ENCODE measurements at regions not wholly inside any gene's neighbourhood (a gene's known extent, or its start where the extent isn't known, plus 50 kb on each side); places are given as distances from the start of the nearest gene placed in this dataset.

DNA sequence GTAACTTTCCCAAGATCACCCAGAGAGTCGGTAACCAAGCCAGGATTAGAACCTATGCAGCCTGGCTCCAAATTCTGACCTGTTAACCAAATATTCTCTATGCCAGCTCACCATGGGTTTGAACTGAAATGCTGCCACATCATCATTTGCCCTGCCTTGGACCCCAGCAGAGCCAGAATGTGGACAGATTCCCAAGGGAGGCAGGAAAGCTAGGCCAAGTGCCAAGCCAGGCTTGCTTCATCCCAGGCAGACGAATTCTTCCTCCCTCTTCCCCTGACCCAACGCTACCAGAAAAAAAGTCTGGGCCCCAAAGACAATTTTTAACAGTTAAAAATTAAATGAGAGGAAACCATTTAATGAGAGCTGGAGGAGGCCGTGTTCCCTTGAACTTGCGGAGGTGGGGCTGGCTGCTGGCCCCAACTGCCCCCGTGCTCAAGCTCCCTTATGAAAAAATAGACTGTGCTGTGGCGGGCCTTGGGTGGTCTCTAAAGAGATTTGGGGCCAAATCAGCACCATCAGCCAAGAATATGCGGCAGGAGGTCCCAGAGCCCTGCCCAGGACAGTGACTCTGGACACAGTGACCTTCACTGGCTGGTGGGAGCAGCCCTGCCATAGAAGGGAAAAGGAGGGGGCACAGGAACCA is 184.1 kb upstream of the SYT13 start:
- no peak for ATAC-seq
- POLR2A ChIA-PET = no interaction called here

More for the DNA sequence above, 184.1 kb upstream of the SYT13 start:
- no peak overlapping the region for H3K4me3 Mint-ChIP-seq
- no peaks in the 10 kb centered on the region for H3K36me3 Mint-ChIP-seq
- DNase-seq (ENCODE audit: low spot score) = no peak
- TF ChIP-seq, protein P1, sequence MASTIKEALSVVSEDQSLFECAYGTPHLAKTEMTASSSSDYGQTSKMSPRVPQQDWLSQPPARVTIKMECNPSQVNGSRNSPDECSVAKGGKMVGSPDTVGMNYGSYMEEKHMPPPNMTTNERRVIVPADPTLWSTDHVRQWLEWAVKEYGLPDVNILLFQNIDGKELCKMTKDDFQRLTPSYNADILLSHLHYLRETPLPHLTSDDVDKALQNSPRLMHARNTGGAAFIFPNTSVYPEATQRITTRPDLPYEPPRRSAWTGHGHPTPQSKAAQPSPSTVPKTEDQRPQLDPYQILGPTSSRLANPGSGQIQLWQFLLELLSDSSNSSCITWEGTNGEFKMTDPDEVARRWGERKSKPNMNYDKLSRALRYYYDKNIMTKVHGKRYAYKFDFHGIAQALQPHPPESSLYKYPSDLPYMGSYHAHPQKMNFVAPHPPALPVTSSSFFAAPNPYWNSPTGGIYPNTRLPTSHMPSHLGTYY (CRISPR knock-in tag; IDR thresholded peaks at IDR 0.05) = no peak
- TF ChIP-seq, protein P2, sequence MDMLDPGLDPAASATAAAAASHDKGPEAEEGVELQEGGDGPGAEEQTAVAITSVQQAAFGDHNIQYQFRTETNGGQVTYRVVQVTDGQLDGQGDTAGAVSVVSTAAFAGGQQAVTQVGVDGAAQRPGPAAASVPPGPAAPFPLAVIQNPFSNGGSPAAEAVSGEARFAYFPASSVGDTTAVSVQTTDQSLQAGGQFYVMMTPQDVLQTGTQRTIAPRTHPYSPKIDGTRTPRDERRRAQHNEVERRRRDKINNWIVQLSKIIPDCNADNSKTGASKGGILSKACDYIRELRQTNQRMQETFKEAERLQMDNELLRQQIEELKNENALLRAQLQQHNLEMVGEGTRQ (CRISPR knock-in tag; IDR thresholded peaks at IDR 0.05) = no peak
- TF ChIP-seq SOX15 (CRISPR knock-in tag; IDR thresholded peaks at IDR 0.05) (no peak), NR1H2 (CRISPR knock-in tag; IDR thresholded peaks at IDR 0.05) (no peak), JUN (CRISPR knock-in tag; IDR thresholded peaks at IDR 0.05) (no peak), ZNF219 (CRISPR knock-in tag; IDR thresholded peaks at IDR 0.05; ENCODE audit: borderline replicate concordance) (no peak), TP53 (CRISPR knock-in tag; IDR thresholded peaks at IDR 0.05) (no peak), GTF2I (CRISPR knock-in tag; conservative IDR thresholded peaks at IDR 0.05) (no peak), ZNF423 (CRISPR knock-in tag; IDR thresholded peaks at IDR 0.05) (no peak), TCF7 (CRISPR knock-in tag; IDR thresholded peaks at IDR 0.05; ENCODE audit: low read depth) (no peak)
- TF ChIP-seq, protein P3, sequence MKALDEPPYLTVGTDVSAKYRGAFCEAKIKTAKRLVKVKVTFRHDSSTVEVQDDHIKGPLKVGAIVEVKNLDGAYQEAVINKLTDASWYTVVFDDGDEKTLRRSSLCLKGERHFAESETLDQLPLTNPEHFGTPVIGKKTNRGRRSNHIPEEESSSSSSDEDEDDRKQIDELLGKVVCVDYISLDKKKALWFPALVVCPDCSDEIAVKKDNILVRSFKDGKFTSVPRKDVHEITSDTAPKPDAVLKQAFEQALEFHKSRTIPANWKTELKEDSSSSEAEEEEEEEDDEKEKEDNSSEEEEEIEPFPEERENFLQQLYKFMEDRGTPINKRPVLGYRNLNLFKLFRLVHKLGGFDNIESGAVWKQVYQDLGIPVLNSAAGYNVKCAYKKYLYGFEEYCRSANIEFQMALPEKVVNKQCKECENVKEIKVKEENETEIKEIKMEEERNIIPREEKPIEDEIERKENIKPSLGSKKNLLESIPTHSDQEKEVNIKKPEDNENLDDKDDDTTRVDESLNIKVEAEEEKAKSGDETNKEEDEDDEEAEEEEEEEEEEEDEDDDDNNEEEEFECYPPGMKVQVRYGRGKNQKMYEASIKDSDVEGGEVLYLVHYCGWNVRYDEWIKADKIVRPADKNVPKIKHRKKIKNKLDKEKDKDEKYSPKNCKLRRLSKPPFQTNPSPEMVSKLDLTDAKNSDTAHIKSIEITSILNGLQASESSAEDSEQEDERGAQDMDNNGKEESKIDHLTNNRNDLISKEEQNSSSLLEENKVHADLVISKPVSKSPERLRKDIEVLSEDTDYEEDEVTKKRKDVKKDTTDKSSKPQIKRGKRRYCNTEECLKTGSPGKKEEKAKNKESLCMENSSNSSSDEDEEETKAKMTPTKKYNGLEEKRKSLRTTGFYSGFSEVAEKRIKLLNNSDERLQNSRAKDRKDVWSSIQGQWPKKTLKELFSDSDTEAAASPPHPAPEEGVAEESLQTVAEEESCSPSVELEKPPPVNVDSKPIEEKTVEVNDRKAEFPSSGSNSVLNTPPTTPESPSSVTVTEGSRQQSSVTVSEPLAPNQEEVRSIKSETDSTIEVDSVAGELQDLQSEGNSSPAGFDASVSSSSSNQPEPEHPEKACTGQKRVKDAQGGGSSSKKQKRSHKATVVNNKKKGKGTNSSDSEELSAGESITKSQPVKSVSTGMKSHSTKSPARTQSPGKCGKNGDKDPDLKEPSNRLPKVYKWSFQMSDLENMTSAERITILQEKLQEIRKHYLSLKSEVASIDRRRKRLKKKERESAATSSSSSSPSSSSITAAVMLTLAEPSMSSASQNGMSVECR (CRISPR knock-in tag; IDR thresholded peaks at IDR 0.05; ENCODE audit: borderline replicate concordance) = no peak
- TF ChIP-seq, protein P4, sequence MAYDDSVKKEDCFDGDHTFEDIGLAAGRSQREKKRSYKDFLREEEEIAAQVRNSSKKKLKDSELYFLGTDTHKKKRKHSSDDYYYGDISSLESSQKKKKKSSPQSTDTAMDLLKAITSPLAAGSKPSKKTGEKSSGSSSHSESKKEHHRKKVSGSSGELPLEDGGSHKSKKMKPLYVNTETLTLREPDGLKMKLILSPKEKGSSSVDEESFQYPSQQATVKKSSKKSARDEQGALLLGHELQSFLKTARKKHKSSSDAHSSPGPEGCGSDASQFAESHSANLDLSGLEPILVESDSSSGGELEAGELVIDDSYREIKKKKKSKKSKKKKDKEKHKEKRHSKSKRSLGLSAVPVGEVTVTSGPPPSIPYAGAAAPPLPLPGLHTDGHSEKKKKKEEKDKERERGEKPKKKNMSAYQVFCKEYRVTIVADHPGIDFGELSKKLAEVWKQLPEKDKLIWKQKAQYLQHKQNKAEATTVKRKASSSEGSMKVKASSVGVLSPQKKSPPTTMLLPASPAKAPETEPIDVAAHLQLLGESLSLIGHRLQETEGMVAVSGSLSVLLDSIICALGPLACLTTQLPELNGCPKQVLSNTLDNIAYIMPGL (CRISPR knock-in tag; IDR thresholded peaks at IDR 0.05) = no peak
- TF ChIP-seq, protein P5, sequence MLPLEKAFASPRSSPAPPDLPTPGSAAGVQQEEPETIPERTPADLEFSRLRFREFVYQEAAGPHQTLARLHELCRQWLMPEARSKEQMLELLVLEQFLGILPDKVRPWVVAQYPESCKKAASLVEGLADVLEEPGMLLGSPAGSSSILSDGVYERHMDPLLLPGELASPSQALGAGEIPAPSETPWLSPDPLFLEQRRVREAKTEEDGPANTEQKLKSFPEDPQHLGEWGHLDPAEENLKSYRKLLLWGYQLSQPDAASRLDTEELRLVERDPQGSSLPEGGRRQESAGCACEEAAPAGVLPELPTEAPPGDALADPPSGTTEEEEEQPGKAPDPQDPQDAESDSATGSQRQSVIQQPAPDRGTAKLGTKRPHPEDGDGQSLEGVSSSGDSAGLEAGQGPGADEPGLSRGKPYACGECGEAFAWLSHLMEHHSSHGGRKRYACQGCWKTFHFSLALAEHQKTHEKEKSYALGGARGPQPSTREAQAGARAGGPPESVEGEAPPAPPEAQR (CRISPR knock-in tag; IDR thresholded peaks at IDR 0.05) = no peak
- TF ChIP-seq, protein P6, sequence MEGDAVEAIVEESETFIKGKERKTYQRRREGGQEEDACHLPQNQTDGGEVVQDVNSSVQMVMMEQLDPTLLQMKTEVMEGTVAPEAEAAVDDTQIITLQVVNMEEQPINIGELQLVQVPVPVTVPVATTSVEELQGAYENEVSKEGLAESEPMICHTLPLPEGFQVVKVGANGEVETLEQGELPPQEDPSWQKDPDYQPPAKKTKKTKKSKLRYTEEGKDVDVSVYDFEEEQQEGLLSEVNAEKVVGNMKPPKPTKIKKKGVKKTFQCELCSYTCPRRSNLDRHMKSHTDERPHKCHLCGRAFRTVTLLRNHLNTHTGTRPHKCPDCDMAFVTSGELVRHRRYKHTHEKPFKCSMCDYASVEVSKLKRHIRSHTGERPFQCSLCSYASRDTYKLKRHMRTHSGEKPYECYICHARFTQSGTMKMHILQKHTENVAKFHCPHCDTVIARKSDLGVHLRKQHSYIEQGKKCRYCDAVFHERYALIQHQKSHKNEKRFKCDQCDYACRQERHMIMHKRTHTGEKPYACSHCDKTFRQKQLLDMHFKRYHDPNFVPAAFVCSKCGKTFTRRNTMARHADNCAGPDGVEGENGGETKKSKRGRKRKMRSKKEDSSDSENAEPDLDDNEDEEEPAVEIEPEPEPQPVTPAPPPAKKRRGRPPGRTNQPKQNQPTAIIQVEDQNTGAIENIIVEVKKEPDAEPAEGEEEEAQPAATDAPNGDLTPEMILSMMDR (IDR thresholded peaks at IDR 0.05) = no peak
- TF ChIP-seq, protein P7, sequence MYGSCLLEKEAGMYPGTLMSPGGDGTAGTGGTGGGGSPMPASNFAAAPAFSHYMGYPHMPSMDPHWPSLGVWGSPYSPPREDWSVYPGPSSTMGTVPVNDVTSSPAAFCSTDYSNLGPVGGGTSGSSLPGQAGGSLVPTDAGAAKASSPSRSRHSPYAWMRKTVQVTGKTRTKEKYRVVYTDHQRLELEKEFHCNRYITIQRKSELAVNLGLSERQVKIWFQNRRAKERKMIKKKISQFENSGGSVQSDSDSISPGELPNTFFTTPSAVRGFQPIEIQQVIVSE (CRISPR knock-in tag; IDR thresholded peaks at IDR 0.05; ENCODE audit: borderline replicate concordance) = no peak
- TF ChIP-seq, protein P8, sequence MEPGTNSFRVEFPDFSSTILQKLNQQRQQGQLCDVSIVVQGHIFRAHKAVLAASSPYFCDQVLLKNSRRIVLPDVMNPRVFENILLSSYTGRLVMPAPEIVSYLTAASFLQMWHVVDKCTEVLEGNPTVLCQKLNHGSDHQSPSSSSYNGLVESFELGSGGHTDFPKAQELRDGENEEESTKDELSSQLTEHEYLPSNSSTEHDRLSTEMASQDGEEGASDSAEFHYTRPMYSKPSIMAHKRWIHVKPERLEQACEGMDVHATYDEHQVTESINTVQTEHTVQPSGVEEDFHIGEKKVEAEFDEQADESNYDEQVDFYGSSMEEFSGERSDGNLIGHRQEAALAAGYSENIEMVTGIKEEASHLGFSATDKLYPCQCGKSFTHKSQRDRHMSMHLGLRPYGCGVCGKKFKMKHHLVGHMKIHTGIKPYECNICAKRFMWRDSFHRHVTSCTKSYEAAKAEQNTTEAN (CRISPR knock-in tag; IDR thresholded peaks at IDR 0.05) = no peak
- TF ChIP-seq, protein P9, sequence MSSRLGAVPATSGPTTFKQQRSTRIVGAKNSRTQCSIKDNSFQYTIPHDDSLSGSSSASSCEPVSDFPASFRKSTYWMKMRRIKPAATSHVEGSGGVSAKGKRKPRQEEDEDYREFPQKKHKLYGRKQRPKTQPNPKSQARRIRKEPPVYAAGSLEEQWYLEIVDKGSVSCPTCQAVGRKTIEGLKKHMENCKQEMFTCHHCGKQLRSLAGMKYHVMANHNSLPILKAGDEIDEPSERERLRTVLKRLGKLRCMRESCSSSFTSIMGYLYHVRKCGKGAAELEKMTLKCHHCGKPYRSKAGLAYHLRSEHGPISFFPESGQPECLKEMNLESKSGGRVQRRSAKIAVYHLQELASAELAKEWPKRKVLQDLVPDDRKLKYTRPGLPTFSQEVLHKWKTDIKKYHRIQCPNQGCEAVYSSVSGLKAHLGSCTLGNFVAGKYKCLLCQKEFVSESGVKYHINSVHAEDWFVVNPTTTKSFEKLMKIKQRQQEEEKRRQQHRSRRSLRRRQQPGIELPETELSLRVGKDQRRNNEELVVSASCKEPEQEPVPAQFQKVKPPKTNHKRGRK (CRISPR knock-in tag; IDR thresholded peaks at IDR 0.05; ENCODE audit: borderline replicate concordance) = no peak
- TF ChIP-seq, protein P10, sequence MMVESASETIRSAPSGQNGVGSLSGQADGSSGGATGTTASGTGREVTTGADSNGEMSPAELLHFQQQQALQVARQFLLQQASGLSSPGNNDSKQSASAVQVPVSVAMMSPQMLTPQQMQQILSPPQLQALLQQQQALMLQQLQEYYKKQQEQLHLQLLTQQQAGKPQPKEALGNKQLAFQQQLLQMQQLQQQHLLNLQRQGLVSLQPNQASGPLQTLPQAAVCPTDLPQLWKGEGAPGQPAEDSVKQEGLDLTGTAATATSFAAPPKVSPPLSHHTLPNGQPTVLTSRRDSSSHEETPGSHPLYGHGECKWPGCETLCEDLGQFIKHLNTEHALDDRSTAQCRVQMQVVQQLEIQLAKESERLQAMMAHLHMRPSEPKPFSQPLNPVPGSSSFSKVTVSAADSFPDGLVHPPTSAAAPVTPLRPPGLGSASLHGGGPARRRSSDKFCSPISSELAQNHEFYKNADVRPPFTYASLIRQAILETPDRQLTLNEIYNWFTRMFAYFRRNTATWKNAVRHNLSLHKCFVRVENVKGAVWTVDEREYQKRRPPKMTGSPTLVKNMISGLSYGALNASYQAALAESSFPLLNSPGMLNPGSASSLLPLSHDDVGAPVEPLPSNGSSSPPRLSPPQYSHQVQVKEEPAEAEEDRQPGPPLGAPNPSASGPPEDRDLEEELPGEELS (CRISPR knock-in tag; IDR thresholded peaks at IDR 0.05) = no peak
- no peaks in the 10 kb centered on the region; the same call in 1 of the 2 replicates for H3K27me3 Mint-ChIP-seq (ENCODE audit: low read depth)
- CTCF ChIA-PET = interaction anchor here (0.9 kb wide), 1 partner anchor 99 kb away, joined by 3 read pairs; no protein-coding TSS in a partner anchor
- H3K27ac Mint-ChIP-seq = no peak overlapping the region
- H3K9me3 Mint-ChIP-seq = no peaks in the 10 kb centered on the region
- H3K4me1 Mint-ChIP-seq = peaks cover 14% of the 10 kb centered on the region
